ENCODE measurements at regions not wholly inside any gene's neighbourhood (a gene's known extent, or its start where the extent isn't known, plus 50 kb on each side); places are given as distances from the start of the nearest gene placed in this dataset.
A peak's percentile ranks its signal among the peaks of the same experiment; 100 is the strongest.
"Not testable (repeated sequence)": the region's sequence is repeated elsewhere in the genome, so short reads cannot be mapped to it uniquely, and the experiment has no call there.

DNA sequence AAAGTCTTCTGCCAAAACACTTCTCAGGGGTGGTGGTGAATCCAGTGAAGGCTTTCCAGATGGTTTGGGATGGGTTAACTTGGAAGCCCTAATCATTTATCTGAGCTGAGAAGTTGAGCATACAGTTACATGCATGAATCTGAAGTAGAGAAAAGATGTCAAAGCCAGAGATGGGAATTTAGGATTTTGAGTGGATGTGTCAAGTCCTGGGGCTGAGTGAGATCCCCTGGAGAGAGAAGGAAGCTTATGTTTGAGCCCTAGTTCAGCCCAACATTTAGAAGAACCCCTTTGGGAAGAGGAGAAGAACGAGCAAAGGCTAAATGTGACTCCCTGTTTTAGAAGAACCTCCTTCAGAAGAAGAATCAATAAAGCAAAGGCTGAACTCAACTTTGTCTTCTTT, 129.1 kb upstream of the TPTE start:
- POLR2A ChIA-PET; H3K4me2 ChIP-seq (ENCODE audit: insufficient read depth, low read length); CTCF ChIA-PET (ENCODE audit: low intra/inter-chr PET ratio); H3K9me1 ChIP-seq (ENCODE audit: control insufficient read depth, insufficient read depth, low read length); in situ Hi-C loops (cut with MboI); H3K79me2 ChIP-seq (ENCODE audit: control insufficient read depth, insufficient read depth, low read length); H2AFZ ChIP-seq (ENCODE audit: low read depth, low read length); H3K4me1 ChIP-seq (replicated peaks in 1 of 2; ENCODE audit: control insufficient read depth in 2 of 2, insufficient read depth in 2 of 2, low read length in 2 of 2); H3K36me3 ChIP-seq (ENCODE audit: control insufficient read depth, insufficient read depth, low read length); H4K20me1 ChIP-seq (replicated peaks; ENCODE audit: control insufficient read depth, insufficient read depth, low read length); H3K9ac ChIP-seq (ENCODE audit: insufficient read depth in 1 of 2, low read depth in 2 of 2, low read length in 2 of 2); BruUV-seq (replicated peaks); H3K27me3 ChIP-seq (ENCODE audit: control insufficient read depth in 2 of 2, insufficient read depth in 2 of 2, low read length in 2 of 2); H3K4me3 ChIP-seq; H3K27ac ChIP-seq (ENCODE audit: extremely low read depth, low read depth, low read length); DNase-seq (ENCODE audit: extremely low read depth in 1 of 4, low spot score in 3 of 4); intact Hi-C loops (cut with micrococcal nuclease); FAIRE-seq; ATAC-seq; H3K9me3 ChIP-seq (replicated peaks; ENCODE audit: control insufficient read depth, insufficient read depth, low read depth, low read length): not testable (repeated sequence)
- no CpG with 5 or more reads among the region's 1 CpG for WGBS (ENCODE audit: insufficient coverage, low coverage, missing lambda C conversion rate)

DNA sequence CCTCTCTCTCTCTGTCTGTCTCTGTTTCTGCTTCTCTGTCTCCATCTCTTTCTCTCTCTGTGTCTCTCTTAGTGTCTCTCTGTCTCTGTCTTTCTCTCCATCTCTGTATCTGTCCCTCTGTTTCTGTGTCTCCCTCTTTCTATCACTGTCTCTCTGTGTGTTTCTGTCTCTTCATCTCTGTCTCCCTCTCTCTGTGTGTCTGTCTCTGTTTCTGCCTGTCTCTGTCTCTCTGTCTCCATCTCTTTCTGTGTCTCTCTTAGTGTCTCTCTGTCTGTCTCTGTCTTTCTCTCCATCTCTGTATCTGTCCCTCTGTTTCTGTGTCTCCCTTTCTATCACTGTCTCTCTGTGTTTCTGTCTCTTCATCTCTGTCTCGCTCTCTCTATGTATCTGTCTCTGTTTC, 125.4 kb upstream of the TPTE start:
- POLR2A ChIA-PET, result not testable (repeated sequence)

DNA sequence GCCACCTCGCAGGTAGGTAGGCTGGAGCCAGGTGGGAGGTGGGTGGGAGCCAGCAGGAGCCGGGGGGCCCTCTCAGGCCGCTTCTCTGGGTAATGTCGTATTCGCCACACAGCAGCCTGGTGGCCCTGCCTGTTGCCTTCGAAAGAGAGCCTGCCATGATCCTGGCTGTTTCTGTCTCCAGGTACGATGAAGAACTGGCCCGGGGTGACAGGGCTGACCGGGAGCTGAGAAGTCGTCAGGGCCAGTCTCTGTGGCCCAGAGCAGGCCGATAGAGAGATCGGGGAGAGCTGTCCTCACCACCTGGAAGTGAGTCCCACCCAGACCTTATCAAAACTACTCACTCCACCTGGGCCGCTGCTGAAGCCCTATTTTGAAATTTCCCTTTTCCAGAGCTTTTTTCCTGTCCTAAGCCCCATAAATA, 123.9 kb upstream of the TPTE start:
- H3K9me3 ChIP-seq (replicated peaks; ENCODE audit: control insufficient read depth, insufficient read depth, low read depth, low read length); CTCF ChIA-PET (ENCODE audit: low intra/inter-chr PET ratio); intact Hi-C loops (cut with micrococcal nuclease); DNase-seq (ENCODE audit: extremely low read depth in 1 of 4, low spot score in 3 of 4); in situ Hi-C loops (cut with MboI); BruUV-seq (replicated peaks); POLR2A ChIA-PET; H3K4me2 ChIP-seq (ENCODE audit: insufficient read depth, low read length); H3K9me1 ChIP-seq (ENCODE audit: control insufficient read depth, insufficient read depth, low read length); H3K27ac ChIP-seq (ENCODE audit: extremely low read depth, low read depth, low read length); FAIRE-seq; H3K27me3 ChIP-seq (ENCODE audit: control insufficient read depth in 2 of 2, insufficient read depth in 2 of 2, low read length in 2 of 2); H2AFZ ChIP-seq (ENCODE audit: low read depth, low read length); H3K4me1 ChIP-seq (replicated peaks in 1 of 2; ENCODE audit: control insufficient read depth in 2 of 2, insufficient read depth in 2 of 2, low read length in 2 of 2); H3K4me3 ChIP-seq; H4K20me1 ChIP-seq (replicated peaks; ENCODE audit: control insufficient read depth, insufficient read depth, low read length); H3K9ac ChIP-seq (ENCODE audit: insufficient read depth in 1 of 2, low read depth in 2 of 2, low read length in 2 of 2); H3K79me2 ChIP-seq (ENCODE audit: control insufficient read depth, insufficient read depth, low read length); H3K36me3 ChIP-seq (ENCODE audit: control insufficient read depth, insufficient read depth, low read length): not testable (repeated sequence)
- ATAC-seq, result peak; percentile 37
- WGBS (ENCODE audit: insufficient coverage, low coverage, missing lambda C conversion rate), result 15% methylated on average over 11 of the region's 13 CpGs

More for the DNA sequence above, 125.4 kb upstream of the TPTE start:
- ATAC-seq; H3K36me3 ChIP-seq (ENCODE audit: control insufficient read depth, insufficient read depth, low read length); DNase-seq (ENCODE audit: extremely low read depth in 1 of 4, low spot score in 3 of 4); H2AFZ ChIP-seq (ENCODE audit: low read depth, low read length); H3K4me1 ChIP-seq (replicated peaks in 1 of 2; ENCODE audit: control insufficient read depth in 2 of 2, insufficient read depth in 2 of 2, low read length in 2 of 2); H3K79me2 ChIP-seq (ENCODE audit: control insufficient read depth, insufficient read depth, low read length); H3K9ac ChIP-seq (ENCODE audit: insufficient read depth in 1 of 2, low read depth in 2 of 2, low read length in 2 of 2); H3K27ac ChIP-seq (ENCODE audit: extremely low read depth, low read depth, low read length); H3K9me3 ChIP-seq (replicated peaks; ENCODE audit: control insufficient read depth, insufficient read depth, low read depth, low read length); intact Hi-C loops (cut with micrococcal nuclease); CTCF ChIA-PET (ENCODE audit: low intra/inter-chr PET ratio); in situ Hi-C loops (cut with MboI); BruUV-seq (replicated peaks); FAIRE-seq; H3K4me3 ChIP-seq; H4K20me1 ChIP-seq (replicated peaks; ENCODE audit: control insufficient read depth, insufficient read depth, low read length); H3K27me3 ChIP-seq (ENCODE audit: control insufficient read depth in 2 of 2, insufficient read depth in 2 of 2, low read length in 2 of 2); H3K4me2 ChIP-seq (ENCODE audit: insufficient read depth, low read length); H3K9me1 ChIP-seq (ENCODE audit: control insufficient read depth, insufficient read depth, low read length): not testable (repeated sequence)
- 24% methylated on average over 1 of the region's 1 CpG for WGBS (ENCODE audit: insufficient coverage, low coverage, missing lambda C conversion rate)
- TF ChIP-seq, protein P1, sequence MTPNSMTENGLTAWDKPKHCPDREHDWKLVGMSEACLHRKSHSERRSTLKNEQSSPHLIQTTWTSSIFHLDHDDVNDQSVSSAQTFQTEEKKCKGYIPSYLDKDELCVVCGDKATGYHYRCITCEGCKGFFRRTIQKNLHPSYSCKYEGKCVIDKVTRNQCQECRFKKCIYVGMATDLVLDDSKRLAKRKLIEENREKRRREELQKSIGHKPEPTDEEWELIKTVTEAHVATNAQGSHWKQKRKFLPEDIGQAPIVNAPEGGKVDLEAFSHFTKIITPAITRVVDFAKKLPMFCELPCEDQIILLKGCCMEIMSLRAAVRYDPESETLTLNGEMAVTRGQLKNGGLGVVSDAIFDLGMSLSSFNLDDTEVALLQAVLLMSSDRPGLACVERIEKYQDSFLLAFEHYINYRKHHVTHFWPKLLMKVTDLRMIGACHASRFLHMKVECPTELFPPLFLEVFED (CRISPR knock-in tag; conservative IDR thresholded peaks at IDR 0.05), result 0 out of 2 replicates have a peak, but pooled peaks have one; percentile 23
